ENCODE measurements at regions not wholly inside any gene's neighbourhood (a gene's known extent, or its start where the extent isn't known, plus 50 kb on each side); places are given as distances from the start of the nearest gene placed in this dataset.

DNA sequence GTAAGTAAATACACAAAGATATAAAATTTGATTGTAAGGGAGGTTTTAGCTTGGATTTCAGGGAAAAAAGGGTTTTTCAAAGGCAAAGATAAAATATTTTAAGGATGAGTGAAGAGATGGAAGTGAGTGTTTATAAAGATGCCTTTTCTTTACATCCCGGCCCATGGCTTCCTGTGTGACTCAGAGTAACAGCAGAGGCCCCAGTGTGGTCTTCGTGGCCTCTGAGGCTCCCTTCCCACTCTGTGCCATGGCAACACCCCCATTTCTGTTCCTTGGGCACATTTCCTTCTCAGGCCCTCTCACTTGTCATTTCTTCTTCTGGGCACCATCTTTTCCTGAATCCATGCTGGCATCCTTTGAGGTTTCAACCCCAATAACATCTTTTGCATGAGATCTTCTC, 92.6 kb upstream of the TMEM18 start:
- TF ChIP-seq, protein P1, sequence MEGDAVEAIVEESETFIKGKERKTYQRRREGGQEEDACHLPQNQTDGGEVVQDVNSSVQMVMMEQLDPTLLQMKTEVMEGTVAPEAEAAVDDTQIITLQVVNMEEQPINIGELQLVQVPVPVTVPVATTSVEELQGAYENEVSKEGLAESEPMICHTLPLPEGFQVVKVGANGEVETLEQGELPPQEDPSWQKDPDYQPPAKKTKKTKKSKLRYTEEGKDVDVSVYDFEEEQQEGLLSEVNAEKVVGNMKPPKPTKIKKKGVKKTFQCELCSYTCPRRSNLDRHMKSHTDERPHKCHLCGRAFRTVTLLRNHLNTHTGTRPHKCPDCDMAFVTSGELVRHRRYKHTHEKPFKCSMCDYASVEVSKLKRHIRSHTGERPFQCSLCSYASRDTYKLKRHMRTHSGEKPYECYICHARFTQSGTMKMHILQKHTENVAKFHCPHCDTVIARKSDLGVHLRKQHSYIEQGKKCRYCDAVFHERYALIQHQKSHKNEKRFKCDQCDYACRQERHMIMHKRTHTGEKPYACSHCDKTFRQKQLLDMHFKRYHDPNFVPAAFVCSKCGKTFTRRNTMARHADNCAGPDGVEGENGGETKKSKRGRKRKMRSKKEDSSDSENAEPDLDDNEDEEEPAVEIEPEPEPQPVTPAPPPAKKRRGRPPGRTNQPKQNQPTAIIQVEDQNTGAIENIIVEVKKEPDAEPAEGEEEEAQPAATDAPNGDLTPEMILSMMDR (conservative IDR thresholded peaks at IDR 0.05 in 1 of 2, IDR thresholded peaks at IDR 0.05 in 1 of 2; ENCODE audit: extremely low read depth in 1 of 2, insufficient read depth in 1 of 2, low read depth in 1 of 2, low read length in 2 of 2) = no peak
- TF ChIP-seq EZH2 (IDR thresholded peaks at IDR 0.05; ENCODE audit: borderline replicate concordance, low read length) = no peak
